Psoas muscle (tissue), 7 donors: ENCODE measurements at regions not wholly inside any gene's neighbourhood (a gene's known extent, or its start where the extent isn't known, plus 50 kb on each side); places are given as distances from the start of the nearest gene placed in this dataset.

Source experiments
- ATAC-seq, 4 donors: fragments of 200-7000 bp; cut with Tn5 transposase; one replicate each; pipeline ENCODE4 v1.9.1; 2020; ENCODE audit warnings: moderate library complexity in 3 of 4, mild to moderate bottlenecking in 2 of 4
- DNase-seq, 2 donors: peaks; one replicate each; pipeline ENCODE4 v3.0.0-alpha.2; 2020
- H3K27ac ChIP-seq: fragments of 200-600 bp; one replicate; pipeline ENCODE4 v1.8.0; 2022
- H3K27me3 ChIP-seq, 3 donors: fragments of 200-600 bp in 1 of 3; one replicate each; pipeline versions ENCODE4 v1.6.1 to v1.8.0; 2013 to 2022; ENCODE audit warnings: low read length in 2 of 3, mild to moderate bottlenecking in 2 of 3, moderate library complexity in 1 of 3; ENCODE audit not compliant: insufficient read depth in 3 of 3
- H3K36me3 ChIP-seq, 2 donors: fragments of 200-600 bp in 1 of 2; one replicate each; pipeline versions ENCODE4 v1.6.1 to v1.8.0; 2013 to 2022; ENCODE audit warnings: low read depth in 1 of 2, mild to moderate bottlenecking in 1 of 2, moderate library complexity in 1 of 2; ENCODE audit not compliant: insufficient read depth in 1 of 2
- H3K4me1 ChIP-seq: fragments of 200-600 bp; one replicate; pipeline ENCODE4 v1.8.0; 2022
- H3K4me3 ChIP-seq: fragments of 200-600 bp; one replicate; pipeline ENCODE4 v1.8.0; 2022; ENCODE audit warnings: mild to moderate bottlenecking
- H3K9me3 ChIP-seq: fragments of 200-600 bp; one replicate; pipeline ENCODE4 v1.8.0; 2022
- CTCF ChIP-seq: fragments of 200-600 bp; IDR thresholded peaks from one replicate; pipeline ENCODE4 v1.8.0; 2022; ENCODE audit warnings: antibody characterized with exemption
- WGBS, 3 donors: extraction: QIAGEN DNeasy Blood & Tissue Kit; methylation state at CpG; one replicate each; pipeline versions ENCODE4 v1.1.6 to v1.1.7; 2013; 5-methylcytosine and 5-hydroxymethylcytosine counted together
- intact Hi-C, 2 donors: fragments of 100-400 bp; cut with DNase I; formaldehyde crosslinking; loops; one replicate each; pipeline versions ENCODE4 v1.11.0 to v1.14.2; 2022
- donor health status: healthy with polysubstance abuse.
- donor health status: DM: no; HTN: no; CAD: no; lungs with moderate emphysema.
- donor health status: Bipolar disorder and iron deficiency.
- donor health status: healthy.
- donor health status: DM: yes; HTN: yes; CAD: no.
- donor health status: DM: no; HTN: no; CAD: no.
- donor health status: DM: yes; HTN: yes; CAD: no.

GRCh38 chr14:22483863-22484593, 105.0 kb downstream of the DAD1 start:
- ATAC-seq (no peak), DNase-seq (no peak)
- no peaks in the 10 kb centered on the region for H3K36me3 ChIP-seq
- peaks cover 0 to 5% (median 0%) of the 10 kb centered on the region in 3 donors for H3K27me3 ChIP-seq
- intact Hi-C loops: no loop called here
- 74 to 84% (median 75%) methylated on average over 10 of the region's 10 CpGs for WGBS, 3 donors
- no peak overlapping the region for H3K4me3 ChIP-seq
- no peak for TF ChIP-seq CTCF
- peaks cover 8% of the 10 kb centered on the region for H3K4me1 ChIP-seq
- H3K9me3 ChIP-seq: no peaks in the 10 kb centered on the region
- no peak overlapping the region for H3K27ac ChIP-seq

DNA sequence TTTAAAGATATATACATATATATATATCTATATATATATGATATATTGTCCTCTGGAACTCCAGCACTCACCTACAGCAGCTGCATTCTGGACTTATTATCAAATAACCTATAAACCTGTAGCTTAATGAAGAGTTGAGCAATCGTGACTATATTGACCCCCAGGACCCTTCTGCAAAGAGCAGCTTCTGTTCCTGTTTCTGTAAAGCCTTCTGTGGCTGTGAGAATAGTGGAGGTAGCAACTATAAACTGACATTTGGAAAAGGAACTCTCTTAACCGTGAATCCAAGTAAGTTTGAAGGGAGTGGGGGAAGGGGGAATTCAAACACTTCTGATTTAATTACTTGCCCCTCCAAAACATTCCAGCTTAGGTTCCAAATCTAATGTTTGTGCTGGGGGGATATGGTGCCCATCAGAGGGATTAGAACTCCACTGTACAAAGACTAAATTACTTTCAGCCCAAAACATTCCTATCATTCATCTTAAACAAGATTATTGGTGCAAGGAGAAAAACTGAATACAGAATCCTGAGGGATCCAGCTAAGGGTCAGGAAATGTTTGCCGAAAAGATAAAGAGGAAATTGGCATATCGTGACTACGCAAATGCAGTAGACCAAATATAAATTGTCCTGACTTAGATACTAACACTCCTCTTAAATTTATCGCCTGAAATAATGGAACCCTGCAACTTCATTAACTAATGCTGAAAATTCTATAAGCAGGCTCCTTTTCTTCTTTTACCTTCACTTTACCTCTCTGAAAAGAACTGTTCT, 106.1 kb downstream of the DAD1 start:
- intact Hi-C loops: no loop called here
- no peak overlapping the region for H3K27ac ChIP-seq
- peaks cover 0 to 5% (median 0%) of the 10 kb centered on the region in 3 donors for H3K27me3 ChIP-seq
- no peak for DNase-seq
- H3K9me3 ChIP-seq: no peaks in the 10 kb centered on the region
- no peak for ATAC-seq
- TF ChIP-seq CTCF: no peak
- WGBS, 3 donors: 86 to 88% (median 87%) methylated on average over 6 of the region's 6 CpGs
- no peak overlapping the region for H3K4me3 ChIP-seq
- no peaks in the 10 kb centered on the region for H3K36me3 ChIP-seq
- peaks cover 13% of the 10 kb centered on the region for H3K4me1 ChIP-seq

- Histone ChIP-seq H3K4me3 (no peak overlapping the region), H3K36me3 (no peaks in the 10 kb centered on the region), H3K27ac (no peak overlapping the region), H3K9me3 (no peaks in the 10 kb centered on the region), H3K4me1 (peaks cover 13% of the 10 kb centered on the region), H3K27me3 (no peaks in the 10 kb centered on the region)
- no peak for TF ChIP-seq CTCF
- WGBS, 3 donors: 38 to 46% (median 39%) methylated on average over 8 of the region's 8 CpGs
- intact Hi-C loops: no loop called here
- no peak for ATAC-seq
- no peak for DNase-seq
These were observed 106.8 kb downstream of the DAD1 start for GRCh38 chr14:22482085-22482694.

GRCh38 chr14:22481546-22481945, 107.5 kb downstream of the DAD1 start:
- H3K4me3 ChIP-seq: no peak overlapping the region
- H3K27me3 ChIP-seq: no peaks in the 10 kb centered on the region
- no peaks in the 10 kb centered on the region for H3K9me3 ChIP-seq
- ATAC-seq (no peak), DNase-seq (no peak)
- no peaks in the 10 kb centered on the region for H3K36me3 ChIP-seq
- no peak overlapping the region for H3K27ac ChIP-seq
- 10 to 23% (median 15%) methylated on average over 4 of the region's 4 CpGs for WGBS, 3 donors
- no peak for TF ChIP-seq CTCF
- peaks cover 13% of the 10 kb centered on the region for H3K4me1 ChIP-seq
- intact Hi-C loops: no loop called here
